ENCODE measurements at regions not wholly inside any gene's neighbourhood (a gene's known extent, or its start where the extent isn't known, plus 50 kb on each side); places are given as distances from the start of the nearest gene placed in this dataset.
A peak's percentile ranks its signal among the peaks of the same experiment; 100 is the strongest.

GRCh38 chr5:69039829-69040228 lies 54.0 kb upstream of the SLC30A5 start:
- TF ChIP-seq CTCF (IDR thresholded peaks at IDR 0.05; ENCODE audit: borderline replicate concordance, control extremely low read depth, extremely low read depth, insufficient read depth, missing control alignments): no peak
- in situ Hi-C loops (cut with MboI; ENCODE audit: low sequenced_read_pairs, unreplicated experiment): no loop called here
- no peak for DNase-seq (ENCODE audit: low spot score)

- in situ Hi-C loops (cut with MboI; ENCODE audit: low sequenced_read_pairs, unreplicated experiment): no loop called here
- no peak for DNase-seq (ENCODE audit: low spot score)
- no peak for TF ChIP-seq CTCF (IDR thresholded peaks at IDR 0.05; ENCODE audit: borderline replicate concordance, control extremely low read depth, extremely low read depth, insufficient read depth, missing control alignments)
Observed at GRCh38 chr5:69042500-69042899, 51.3 kb upstream of the SLC30A5 start.

- DNase-seq (ENCODE audit: low spot score): peak; percentile 80
- in situ Hi-C loops (cut with MboI; ENCODE audit: low sequenced_read_pairs, unreplicated experiment): no loop called here
- TF ChIP-seq CTCF (IDR thresholded peaks at IDR 0.05; ENCODE audit: borderline replicate concordance, control extremely low read depth, extremely low read depth, insufficient read depth, missing control alignments): peak; percentile 43
Observed at GRCh38 chr5:69042915-69043654, 50.7 kb upstream of the SLC30A5 start.

GRCh38 chr5:69043655-69043996 lies 50.2 kb upstream of the SLC30A5 start:
- DNase-seq (ENCODE audit: low spot score): no peak
- in situ Hi-C loops (cut with MboI; ENCODE audit: low sequenced_read_pairs, unreplicated experiment): no loop called here

More at GRCh38 chr5:69043655-69043996, 50.2 kb upstream of the SLC30A5 start:
- no peak for TF ChIP-seq CTCF (IDR thresholded peaks at IDR 0.05; ENCODE audit: borderline replicate concordance, control extremely low read depth, extremely low read depth, insufficient read depth, missing control alignments)

Measured in GM13976 (cell line).